Activated CD8-positive, alpha-beta T cell treated with anti-CD3 and anti-CD28 coated beads for 36 hours (primary cell): ENCODE measurements at regions not wholly inside any gene's neighbourhood (a gene's known extent, or its start where the extent isn't known, plus 50 kb on each side); places are given as distances from the start of the nearest gene placed in this dataset.

Source experiments
- ATAC-seq: fragments of 200-7000 bp; cut with Tn5 transposase; one replicate; pipeline ENCODE4 v1.10.0; 2021; ENCODE audit warnings: mild to moderate bottlenecking, moderate library complexity
- CTCF ChIA-PET: fragments of 350-600 bp; sonication (Branson Sonifier 250); formaldehyde crosslinking; loops from one replicate; lab custom pipeline; 2021; ENCODE audit warnings: antibody characterized with exemption; lab: Charles Lee
- POLR2A ChIA-PET: fragments of 350-600 bp; sonication (Branson Sonifier 250); formaldehyde crosslinking; loops from one replicate; lab custom pipeline; 2021; ENCODE audit warnings: antibody characterized with exemption; lab: Charles Lee
- DNase-seq: peaks from one replicate; pipeline ENCODE4 v3.0.0-alpha.2; 2020
- H3K27ac Mint-ChIP-seq: one replicate; pipeline ENCODE4 v1.8.0; 2021; ENCODE audit warnings: mild to moderate bottlenecking, mixed read lengths
- H3K27me3 Mint-ChIP-seq: one replicate; pipeline ENCODE4 v1.8.0; 2021; ENCODE audit warnings: mixed read lengths
- H3K36me3 Mint-ChIP-seq: one replicate; pipeline ENCODE4 v1.8.0; 2021; ENCODE audit warnings: low read depth, mixed read lengths
- H3K4me1 Mint-ChIP-seq: one replicate; pipeline ENCODE4 v1.8.0; 2021; ENCODE audit warnings: low read depth, mixed read lengths
- H3K4me3 Mint-ChIP-seq: one replicate; pipeline ENCODE4 v1.8.0; 2021; ENCODE audit warnings: mild to moderate bottlenecking, moderate library complexity, mixed read lengths
- H3K9me3 Mint-ChIP-seq: one replicate; pipeline ENCODE4 v1.8.0; 2021; ENCODE audit warnings: mixed read lengths
- intact Hi-C: fragments of 100-400 bp; cut with micrococcal nuclease; formaldehyde crosslinking; loops from one replicate; pipeline ENCODE4 v1.10.0; 2022
- TF ChIP-seq, protein P1 (sequence below): fragments of 200-600 bp; IDR thresholded peaks from one replicate; pipeline ENCODE4 v1.8.0; 2022; ENCODE audit warnings: antibody characterized with exemption, mild to moderate bottlenecking

DNA sequence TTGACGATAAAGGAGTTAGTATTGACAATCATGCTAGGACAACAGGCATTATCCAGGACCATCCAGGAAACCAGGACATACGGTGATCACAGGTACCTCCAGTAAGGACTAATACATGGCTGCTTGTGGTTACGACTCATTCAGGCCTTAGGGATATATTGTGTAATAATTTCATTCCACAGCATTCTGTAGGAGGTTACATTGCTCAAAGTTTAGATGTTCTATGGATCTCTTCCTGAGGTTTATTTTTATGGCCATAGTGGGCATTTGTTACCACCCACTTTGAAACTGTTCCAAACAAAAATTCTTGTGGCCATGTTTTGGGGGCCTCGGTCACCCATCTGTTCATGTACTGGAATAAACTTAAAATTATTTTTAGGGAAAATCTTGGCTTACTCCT lies 431.6 kb downstream of the METTL4 start:
- CTCF ChIA-PET = no interaction called here
- no peak overlapping the region for H3K4me3 Mint-ChIP-seq
- H3K27ac Mint-ChIP-seq = no peak overlapping the region
- H3K36me3 Mint-ChIP-seq = no peaks in the 10 kb centered on the region
- POLR2A ChIA-PET = no interaction called here
- no peaks in the 10 kb centered on the region for H3K4me1 Mint-ChIP-seq
- TF ChIP-seq, protein P1, sequence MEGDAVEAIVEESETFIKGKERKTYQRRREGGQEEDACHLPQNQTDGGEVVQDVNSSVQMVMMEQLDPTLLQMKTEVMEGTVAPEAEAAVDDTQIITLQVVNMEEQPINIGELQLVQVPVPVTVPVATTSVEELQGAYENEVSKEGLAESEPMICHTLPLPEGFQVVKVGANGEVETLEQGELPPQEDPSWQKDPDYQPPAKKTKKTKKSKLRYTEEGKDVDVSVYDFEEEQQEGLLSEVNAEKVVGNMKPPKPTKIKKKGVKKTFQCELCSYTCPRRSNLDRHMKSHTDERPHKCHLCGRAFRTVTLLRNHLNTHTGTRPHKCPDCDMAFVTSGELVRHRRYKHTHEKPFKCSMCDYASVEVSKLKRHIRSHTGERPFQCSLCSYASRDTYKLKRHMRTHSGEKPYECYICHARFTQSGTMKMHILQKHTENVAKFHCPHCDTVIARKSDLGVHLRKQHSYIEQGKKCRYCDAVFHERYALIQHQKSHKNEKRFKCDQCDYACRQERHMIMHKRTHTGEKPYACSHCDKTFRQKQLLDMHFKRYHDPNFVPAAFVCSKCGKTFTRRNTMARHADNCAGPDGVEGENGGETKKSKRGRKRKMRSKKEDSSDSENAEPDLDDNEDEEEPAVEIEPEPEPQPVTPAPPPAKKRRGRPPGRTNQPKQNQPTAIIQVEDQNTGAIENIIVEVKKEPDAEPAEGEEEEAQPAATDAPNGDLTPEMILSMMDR = no peak
- no peaks in the 10 kb centered on the region for H3K9me3 Mint-ChIP-seq
- ATAC-seq (no peak), DNase-seq (no peak)
- intact Hi-C loops = no loop called here
- H3K27me3 Mint-ChIP-seq = peaks cover 5% of the 10 kb centered on the region

- Mint-ChIP-seq H3K27me3 (no peaks in the 10 kb centered on the region), H3K36me3 (no peaks in the 10 kb centered on the region), H3K9me3 (no peaks in the 10 kb centered on the region), H3K4me3 (no peak overlapping the region), H3K4me1 (no peaks in the 10 kb centered on the region), H3K27ac (no peak overlapping the region)
- DNase-seq (no peak), ATAC-seq (no peak)
- POLR2A ChIA-PET = no interaction called here
- intact Hi-C loops = no loop called here
- CTCF ChIA-PET = interaction anchor here (0.6 kb wide), 1 partner anchor 32 kb away, joined by 3 read pairs; no protein-coding TSS in a partner anchor
- TF ChIP-seq, protein P1 = no peak
Measured at GRCh38 chr18:2143636-2144035, 427.7 kb downstream of the METTL4 start.

DNA sequence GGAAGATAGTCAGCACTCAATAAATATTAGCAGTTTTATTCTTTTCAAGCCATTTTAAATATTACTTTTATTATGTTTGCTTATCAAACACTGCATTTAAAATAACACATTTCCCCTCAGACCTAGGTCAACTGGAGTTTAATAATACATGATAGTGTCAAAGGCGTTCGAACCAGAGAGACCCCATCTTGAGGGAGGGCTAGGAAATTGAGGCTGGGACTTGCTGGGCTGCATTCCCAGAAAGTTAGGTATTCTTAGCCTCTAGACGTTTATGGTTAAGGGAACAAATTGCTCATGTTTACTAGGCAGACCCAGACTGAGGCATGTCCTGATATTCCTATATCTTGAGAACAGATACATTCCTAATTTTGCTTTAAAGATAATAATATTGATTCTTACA lies 426.5 kb downstream of the METTL4 start:
- no peak overlapping the region for H3K4me3 Mint-ChIP-seq
- H3K36me3 Mint-ChIP-seq = no peaks in the 10 kb centered on the region
- intact Hi-C loops = no loop called here
- H3K27ac Mint-ChIP-seq = no peak overlapping the region
- TF ChIP-seq, protein P1 = no peak
- DNase-seq (no peak), ATAC-seq (no peak)
- ChIA-PET CTCF (no interaction called here), POLR2A (no interaction called here)
- H3K9me3 Mint-ChIP-seq = no peaks in the 10 kb centered on the region
- no peaks in the 10 kb centered on the region for H3K27me3 Mint-ChIP-seq
- no peaks in the 10 kb centered on the region for H3K4me1 Mint-ChIP-seq

GRCh38 chr18:2146092-2146491 lies 425.2 kb downstream of the METTL4 start:
- ChIA-PET CTCF (no interaction called here), POLR2A (interaction anchor here (0.6 kb wide), 1 partner anchor 30 kb away, joined by 6 read pairs; no protein-coding TSS in a partner anchor)
- Mint-ChIP-seq H3K36me3 (no peaks in the 10 kb centered on the region), H3K9me3 (no peaks in the 10 kb centered on the region), H3K27me3 (no peaks in the 10 kb centered on the region), H3K4me3 (no peak overlapping the region), H3K27ac (no peak overlapping the region), H3K4me1 (no peaks in the 10 kb centered on the region)
- ATAC-seq (no peak), DNase-seq (no peak)
- TF ChIP-seq, protein P1 = no peak
- intact Hi-C loops = no loop called here

DNA sequence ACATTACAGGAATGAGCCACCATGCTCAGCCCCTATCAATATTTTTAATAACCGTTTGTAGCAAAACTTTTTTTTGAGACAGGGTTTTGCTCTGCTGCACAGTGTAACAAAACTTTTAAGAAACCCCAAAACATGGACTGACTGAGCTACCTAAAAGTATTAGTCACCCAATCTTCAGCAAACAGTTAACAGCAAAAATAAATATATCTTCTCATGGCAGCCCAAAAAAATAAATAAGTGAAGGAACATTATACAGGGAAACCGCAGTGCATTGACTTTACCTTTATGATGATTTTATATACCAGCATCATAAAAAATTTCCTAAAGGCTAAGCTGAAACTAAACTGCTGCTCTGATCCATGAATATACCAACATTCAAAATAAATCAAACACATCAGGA lies 424.6 kb downstream of the METTL4 start:
- no peaks in the 10 kb centered on the region for H3K4me1 Mint-ChIP-seq
- intact Hi-C loops = no loop called here
- POLR2A ChIA-PET = interaction anchor here (0.6 kb wide), 1 partner anchor 31 kb away, joined by 6 read pairs; no protein-coding TSS in a partner anchor
- ATAC-seq = no peak
- TF ChIP-seq, protein P1 = no peak
- no peaks in the 10 kb centered on the region for H3K9me3 Mint-ChIP-seq
- no peak overlapping the region for H3K4me3 Mint-ChIP-seq
- no peaks in the 10 kb centered on the region for H3K27me3 Mint-ChIP-seq
- no peak overlapping the region for H3K27ac Mint-ChIP-seq
- no peaks in the 10 kb centered on the region for H3K36me3 Mint-ChIP-seq
- CTCF ChIA-PET = no interaction called here
- no peak for DNase-seq
